HCT116 (cell line): ENCODE measurements at regions not wholly inside any gene's neighbourhood (a gene's known extent, or its start where the extent isn't known, plus 50 kb on each side); places are given as distances from the start of the nearest gene placed in this dataset.

Experiments used
- ATAC-seq: fragments of 200-7000 bp; cut with Tn5 transposase; 2 replicates; pipeline ENCODE4 v1.9.1; 2020; ENCODE audit warnings: mild to moderate bottlenecking, moderate library complexity
- BruUV-seq: library from RNA; stranded (reverse); fragments of 400-500 nt; replicated peaks from 2 replicates; lab custom pipeline; 2021; lab: Mats Ljungman, UMichigan
- CTCF ChIA-PET: fragments of 300-600 bp; sonication (Branson Sonifier 250); formaldehyde crosslinking; loops from one replicate; lab custom pipeline; 2021; ENCODE audit warnings: antibody characterized with exemption; lab: Charles Lee
- POLR2A ChIA-PET: fragments of 300-600, 350-600 bp; sonication (Branson Sonifier 250); formaldehyde crosslinking; loops from one replicate; lab custom pipeline; 2021; ENCODE audit warnings: antibody characterized with exemption; lab: Charles Lee
- RAD21 ChIA-PET, 2 experiments: fragments of 300-600 bp; sonication (Branson Sonifier 250); formaldehyde crosslinking; loops; one replicate each; lab custom pipeline; 2023; ENCODE audit warnings: low total read pairs in 2 of 2; ENCODE audit not compliant: uncharacterized antibody in 2 of 2, unreplicated experiment in 2 of 2, low non-redundant PET in 1 of 2; lab: Charles Lee
- DNase-seq: peaks from one replicate; pipeline ENCODE4 v3.0.0-alpha.2; 2010; ENCODE audit warnings: low read depth, low spot score
- H2AFZ ChIP-seq: fragments of 200-600 bp; shearing (Covaris generic), sonication (generic); 2 replicates; pipeline ENCODE4 v1.6.1; 2017; ENCODE audit warnings: low read depth, mixed run types, mixed read lengths, antibody characterized with exemption, low read length; ENCODE audit not compliant: poor library complexity, severe bottlenecking
- H3K27ac ChIP-seq: 2 replicates; pipeline ENCODE4 v1.5.1; 2012; ENCODE audit warnings: low read depth, low read length
- H3K27me3 ChIP-seq: fragments of 200-600 bp; sonication (generic); 2 replicates; pipeline ENCODE4 v1.6.1; 2016; ENCODE audit warnings: mixed run types, low read length, mixed read lengths; ENCODE audit not compliant: insufficient read depth
- H3K36me3 ChIP-seq, 2 experiments: fragments of 200-500 bp in 1 of 2; fragments of 200-600 bp in 1 of 2; sonication (Bioruptor generic) in 1 of 2; sonication (generic) in 1 of 2; 2 replicates each; pipeline versions ENCODE4 v1.5.1 to v1.6.1; 2014 to 2016; ENCODE audit warnings: low read length in 2 of 2, inconsistent platforms in 1 of 2, mixed read lengths in 1 of 2, mixed run types in 1 of 2; ENCODE audit not compliant: insufficient read depth in 2 of 2, control insufficient read depth in 1 of 2
- H3K4me1 ChIP-seq, 2 experiments: fragments of 200-600 bp in 1 of 2; sonication (generic) in 1 of 2; 2 replicates each; pipeline versions ENCODE4 v1.5.1 to v1.6.1; 2012 to 2017; ENCODE audit warnings: low read length in 2 of 2, inconsistent platforms in 1 of 2, mild to moderate bottlenecking in 1 of 2, mixed read lengths in 1 of 2, mixed run types in 1 of 2, moderate library complexity in 1 of 2; ENCODE audit not compliant: insufficient read depth in 2 of 2, control insufficient read depth in 1 of 2
- H3K4me2 ChIP-seq: fragments of 200-600 bp; sonication (generic); 2 replicates; pipeline ENCODE4 v1.6.1; 2017; ENCODE audit warnings: mixed run types, low read length, mixed read lengths
- H3K4me3 ChIP-seq, 2 experiments: fragments of 200-600 bp in 1 of 2; sonication (generic) in 1 of 2; replicated peaks in 1 of 2; 2 replicates each; pipeline ENCODE4 v1.5.1; 2011 to 2016; ENCODE audit warnings: low read length in 2 of 2, control low read depth in 1 of 2, low read depth in 1 of 2, mild to moderate bottlenecking in 1 of 2, mixed read lengths in 1 of 2, mixed run types in 1 of 2
- H3K79me2 ChIP-seq: fragments of 200-600 bp; sonication (generic); 2 replicates; pipeline ENCODE4 v1.6.1; 2017; ENCODE audit warnings: mild to moderate bottlenecking, mixed run types, low read length, moderate library complexity, mixed read lengths; ENCODE audit not compliant: insufficient read depth
- H3K9ac ChIP-seq: fragments of 200-600 bp; sonication (generic); 2 replicates; pipeline ENCODE4 v1.6.1; 2016; ENCODE audit warnings: low read length, mixed read lengths
- H3K9me2 ChIP-seq: fragments of 200-600 bp; sonication (generic), shearing (Covaris generic); 2 replicates; pipeline ENCODE4 v1.6.1; 2017; ENCODE audit warnings: mixed run types, mild to moderate bottlenecking, moderate library complexity; ENCODE audit not compliant: insufficient read depth
- H3K9me3 ChIP-seq, 2 experiments: fragments of 200-500 bp in 1 of 2; fragments of 200-600 bp in 1 of 2; sonication (Bioruptor generic) in 1 of 2; sonication (generic) in 1 of 2; 2 replicates each; pipeline ENCODE4 v1.6.1; 2014 to 2017; ENCODE audit warnings: low read length in 2 of 2, mixed read lengths in 2 of 2, inconsistent platforms in 1 of 2, low read depth in 1 of 2, mild to moderate bottlenecking in 1 of 2, mixed run types in 1 of 2, moderate library complexity in 1 of 2; ENCODE audit not compliant: control insufficient read depth in 1 of 2, insufficient read depth in 1 of 2
- H4K20me1 ChIP-seq: fragments of 200-600 bp; sonication (generic), shearing (Covaris generic); 2 replicates; pipeline ENCODE4 v1.6.1; 2017; ENCODE audit warnings: mixed run types, mild to moderate bottlenecking, moderate library complexity; ENCODE audit not compliant: insufficient read depth
- CBX3 ChIP-seq: IDR thresholded peaks from 2 replicates; pipeline ENCODE4 v1.6.1; 2012; ENCODE audit warnings: low read depth
- CEBPB ChIP-seq: IDR thresholded peaks from 2 replicates; pipeline ENCODE4 v1.6.1; 2012; ENCODE audit warnings: low read depth
- EGR1 ChIP-seq: IDR thresholded peaks from 2 replicates; pipeline ENCODE4 v1.6.1; 2012; ENCODE audit warnings: low read depth
- ELF1 ChIP-seq: IDR thresholded peaks from 2 replicates; pipeline ENCODE4 v1.6.1; 2012; ENCODE audit warnings: low read depth, borderline replicate concordance
- EZH2 ChIP-seq: fragments of 200-600 bp; sonication (generic); IDR thresholded peaks from 2 replicates; pipeline ENCODE4 v1.6.1; 2017; ENCODE audit warnings: antibody characterized with exemption, mixed run types
- EZH2phosphoT487 ChIP-seq: fragments of 200-600 bp; IDR thresholded peaks from 2 replicates; pipeline ENCODE4 v1.6.1; 2018; ENCODE audit warnings: antibody characterized with exemption, borderline replicate concordance
- FOSL1 ChIP-seq: IDR thresholded peaks from 2 replicates; pipeline ENCODE4 v1.6.1; 2012; ENCODE audit warnings: low read depth
- SP1 ChIP-seq: IDR thresholded peaks from 2 replicates; pipeline ENCODE4 v1.6.1; 2012; ENCODE audit warnings: low read depth
- SRF ChIP-seq: IDR thresholded peaks from 2 replicates; pipeline ENCODE4 v1.6.1; 2012; ENCODE audit warnings: low read depth
- TCF7L2 ChIP-seq: IDR thresholded peaks from 2 replicates; pipeline ENCODE4 v1.7.0; 2011; ENCODE audit warnings: borderline replicate concordance, inconsistent platforms; ENCODE audit not compliant: insufficient read depth, insufficient read length; ENCODE audit errors: extremely low read depth
- YY1 ChIP-seq: IDR thresholded peaks from 2 replicates; pipeline ENCODE4 v1.6.1; 2011; ENCODE audit warnings: low read length, low read depth, moderate library complexity, mild to moderate bottlenecking; ENCODE audit not compliant: insufficient replicate concordance; ENCODE audit errors: extremely low read depth
- ZFX ChIP-seq: fragments of 450-650 bp; IDR thresholded peaks from 2 replicates; pipeline ENCODE4 v1.6.1; 2017
- ZNF274 ChIP-seq: fragments of 200-500 bp; sonication (Bioruptor generic); IDR thresholded peaks from 2 replicates; pipeline ENCODE4 v1.6.1; 2014; ENCODE audit warnings: mild to moderate bottlenecking, low read depth, low read length, inconsistent platforms
- intact Hi-C: fragments of 100-400 bp; cut with micrococcal nuclease; formaldehyde crosslinking; loops from 2 replicates; pipeline ENCODE4 v1.10.0; 2022
- TF ChIP-seq, protein P1 (sequence below), 3 experiments: fragments of 200-600 bp in 1 of 3; sonication (generic) in 1 of 3; IDR thresholded peaks in 2 of 3; conservative IDR thresholded peaks in 1 of 3; 2 replicates each; pipeline ENCODE4 v1.5.1; 2012 to 2017; ENCODE audit warnings: low read depth in 2 of 3, low read length in 2 of 3, antibody characterized with exemption in 1 of 3, borderline replicate concordance in 1 of 3, control low read depth in 1 of 3, mild to moderate bottlenecking in 1 of 3, mixed read lengths in 1 of 3, mixed run types in 1 of 3, moderate library complexity in 1 of 3; ENCODE audit not compliant: insufficient read depth in 1 of 3
- TF ChIP-seq, protein P2 (sequence below): IDR thresholded peaks from 2 replicates; pipeline ENCODE4 v1.6.1; 2012

DNA sequence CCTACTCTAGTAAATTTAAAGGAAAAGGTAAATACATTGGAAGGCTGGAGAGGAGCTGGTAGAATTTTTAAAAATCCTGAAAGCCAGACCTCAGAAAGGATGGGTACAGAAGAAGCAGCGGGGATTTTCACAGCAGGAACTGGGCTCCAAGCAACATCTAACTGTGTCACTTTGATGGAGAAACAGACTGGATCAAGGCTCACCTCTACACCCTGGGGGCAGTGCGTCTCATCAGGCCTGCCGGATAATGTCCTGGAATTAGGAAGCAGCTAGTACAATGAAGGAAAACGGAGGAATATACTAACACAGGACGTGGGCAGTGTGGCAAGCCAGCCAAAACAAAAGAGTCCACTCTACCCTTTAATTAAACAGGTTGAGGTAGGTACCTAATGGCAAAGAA lies 463.6 kb downstream of the TAF11L14 start:
- H3K79me2 ChIP-seq: no peaks in the 10 kb centered on the region
- no TSS peak for BruUV-seq
- H4K20me1 ChIP-seq: no peaks in the 10 kb centered on the region
- no peaks in the 10 kb centered on the region for H3K4me1 ChIP-seq
- no peaks in the 10 kb centered on the region for H3K36me3 ChIP-seq
- no peak overlapping the region for H3K27ac ChIP-seq
- H3K9me3 ChIP-seq: peaks cover 0 to 33% of the 10 kb centered on the region in 2 experiments; a peak in 2 of 4 replicates
- no peak overlapping the region for H2AFZ ChIP-seq
- no peak for TF ChIP-seq YY1
- TF ChIP-seq SP1: no peak
- no peak for TF ChIP-seq FOSL1
- no peak for TF ChIP-seq ZFX
- TF ChIP-seq, protein P1, sequence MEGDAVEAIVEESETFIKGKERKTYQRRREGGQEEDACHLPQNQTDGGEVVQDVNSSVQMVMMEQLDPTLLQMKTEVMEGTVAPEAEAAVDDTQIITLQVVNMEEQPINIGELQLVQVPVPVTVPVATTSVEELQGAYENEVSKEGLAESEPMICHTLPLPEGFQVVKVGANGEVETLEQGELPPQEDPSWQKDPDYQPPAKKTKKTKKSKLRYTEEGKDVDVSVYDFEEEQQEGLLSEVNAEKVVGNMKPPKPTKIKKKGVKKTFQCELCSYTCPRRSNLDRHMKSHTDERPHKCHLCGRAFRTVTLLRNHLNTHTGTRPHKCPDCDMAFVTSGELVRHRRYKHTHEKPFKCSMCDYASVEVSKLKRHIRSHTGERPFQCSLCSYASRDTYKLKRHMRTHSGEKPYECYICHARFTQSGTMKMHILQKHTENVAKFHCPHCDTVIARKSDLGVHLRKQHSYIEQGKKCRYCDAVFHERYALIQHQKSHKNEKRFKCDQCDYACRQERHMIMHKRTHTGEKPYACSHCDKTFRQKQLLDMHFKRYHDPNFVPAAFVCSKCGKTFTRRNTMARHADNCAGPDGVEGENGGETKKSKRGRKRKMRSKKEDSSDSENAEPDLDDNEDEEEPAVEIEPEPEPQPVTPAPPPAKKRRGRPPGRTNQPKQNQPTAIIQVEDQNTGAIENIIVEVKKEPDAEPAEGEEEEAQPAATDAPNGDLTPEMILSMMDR (IDR thresholded peaks at IDR 0.05 in 2 of 3, conservative IDR thresholded peaks at IDR 0.05 in 1 of 3; ENCODE audit: borderline replicate concordance in 1 of 3, insufficient read depth in 1 of 3, low read depth in 2 of 3, low read length in 2 of 3): no peak
- TF ChIP-seq CBX3: no peak
- TF ChIP-seq, all 23 proteins: peak for 0
- intact Hi-C loops: no loop called here
- Histone ChIP-seq H3K4me2 (no peak overlapping the region), H3K9me2 (no peaks in the 10 kb centered on the region), H3K4me3 (no peak overlapping the region), H3K27me3 (no peaks in the 10 kb centered on the region), H3K9ac (no peak overlapping the region)
- ChIA-PET CTCF (no interaction called here), RAD21 (no interaction called here), POLR2A (no interaction called here)
- DNase-seq (no peak), ATAC-seq (no peak)

DNA sequence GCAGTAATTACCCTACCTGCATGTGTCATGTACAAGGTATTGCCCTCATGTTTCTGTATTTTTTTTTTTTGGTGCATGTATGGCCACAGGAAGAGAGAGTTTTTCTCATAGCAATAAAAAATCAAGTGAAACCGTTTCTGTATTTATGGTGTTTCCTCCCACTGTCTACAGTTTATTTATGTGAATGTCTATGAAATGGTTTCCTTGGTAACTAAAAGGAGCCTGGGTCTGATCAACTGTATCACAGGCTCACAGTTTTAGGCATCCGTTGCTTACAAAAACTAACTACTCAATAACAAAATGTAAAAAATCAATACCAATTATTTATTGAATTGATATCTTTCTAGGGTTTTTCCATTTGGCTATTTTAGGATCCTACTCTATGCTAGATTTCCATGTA lies 464.4 kb downstream of the TAF11L14 start:
- Histone ChIP-seq H3K27me3 (no peaks in the 10 kb centered on the region), H3K9me3 (peaks cover 0 to 32% of the 10 kb centered on the region in 2 experiments; a peak in 2 of 4 replicates), H3K4me3 (no peak overlapping the region), H3K9me2 (no peaks in the 10 kb centered on the region), H3K27ac (no peak overlapping the region), H3K79me2 (no peaks in the 10 kb centered on the region), H4K20me1 (no peaks in the 10 kb centered on the region), H3K9ac (no peak overlapping the region), H3K4me1 (no peaks in the 10 kb centered on the region), H2AFZ (no peak overlapping the region), H3K4me2 (no peak overlapping the region), H3K36me3 (no peaks in the 10 kb centered on the region)
- TF ChIP-seq, protein P1 (IDR thresholded peaks at IDR 0.05 in 2 of 3, conservative IDR thresholded peaks at IDR 0.05 in 1 of 3; ENCODE audit: borderline replicate concordance in 1 of 3, insufficient read depth in 1 of 3, low read depth in 2 of 3, low read length in 2 of 3): no peak
- TF ChIP-seq TCF7L2 (no peak), FOSL1 (no peak), ELF1 (no peak), EZH2phosphoT487 (no peak), ZNF274 (no peak), EZH2 (no peak), EGR1 (no peak), SRF (no peak), CEBPB (no peak), YY1 (no peak)
- TF ChIP-seq, protein P2, sequence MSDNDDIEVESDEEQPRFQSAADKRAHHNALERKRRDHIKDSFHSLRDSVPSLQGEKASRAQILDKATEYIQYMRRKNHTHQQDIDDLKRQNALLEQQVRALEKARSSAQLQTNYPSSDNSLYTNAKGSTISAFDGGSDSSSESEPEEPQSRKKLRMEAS: no peak
- ChIA-PET POLR2A (no interaction called here), RAD21 (no interaction called here), CTCF (no interaction called here)
- DNase-seq: no peak
- ATAC-seq: no peak
- intact Hi-C loops: no loop called here
- BruUV-seq: no TSS peak
